ENCODE measurements at regions not wholly inside any gene's neighbourhood (a gene's known extent, or its start where the extent isn't known, plus 50 kb on each side); places are given as distances from the start of the nearest gene placed in this dataset.

GRCh38 chr13:85383291-85383690 lies 415.9 kb downstream of the SLITRK6 start:
- Histone ChIP-seq H3K36me3 (no peaks in the 10 kb centered on the region), H3K4me1 (no peaks in the 10 kb centered on the region), H3K9me3 (peaks cover 0 to 4% of the 10 kb centered on the region in 2 donors), H3K27ac (no peak overlapping the region), H3K4me3 (no peak overlapping the region), H3K27me3 (no peaks in the 10 kb centered on the region)
- in situ Hi-C loops (cut with MboI; ENCODE audit: low pct_ligation_motif_present in 1 of 4, low pct_unique_long_range_greater_than_20kb in 1 of 4, low sequenced_read_pairs in 3 of 4) = no loop called here
- TF ChIP-seq POLR2AphosphoS5 (IDR thresholded peaks at IDR 0.05) (no peak), POLR2A (IDR thresholded peaks at IDR 0.05) (no peak), CTCF (IDR thresholded peaks at IDR 0.05) (no peak), EP300 (IDR thresholded peaks at IDR 0.05; ENCODE audit: low read depth) (no peak)
- intact Hi-C loops (cut with DNase I; ENCODE audit: low total_unique reads) = no loop called here
- WGBS, 2 donors (ENCODE audit: low coverage in 1 of 2) = 88% methylated on average over 1 of the region's 1 CpG; no CpG with 5 or more reads in 1 of the 2 donors
- DNase-seq = no peak

GRCh38 chr13:85381082-85381481 lies 418.1 kb downstream of the SLITRK6 start:
- H3K27me3 ChIP-seq = no peaks in the 10 kb centered on the region
- TF ChIP-seq POLR2A (IDR thresholded peaks at IDR 0.05) (no peak), EP300 (IDR thresholded peaks at IDR 0.05; ENCODE audit: low read depth) (no peak), CTCF (IDR thresholded peaks at IDR 0.05) (no peak), POLR2AphosphoS5 (IDR thresholded peaks at IDR 0.05) (no peak)
- no peak for DNase-seq
- intact Hi-C loops (cut with DNase I; ENCODE audit: low total_unique reads) = no loop called here
- H3K36me3 ChIP-seq = no peaks in the 10 kb centered on the region
- no peak overlapping the region for H3K4me3 ChIP-seq
- H3K9me3 ChIP-seq = no peaks in the 10 kb centered on the region
- 86 to 88% methylated on average over 2 of the region's 2 CpGs for WGBS, 2 donors (ENCODE audit: low coverage in 1 of 2)
- no peak overlapping the region for H3K27ac ChIP-seq
- H3K4me1 ChIP-seq = no peaks in the 10 kb centered on the region
- in situ Hi-C loops (cut with MboI; ENCODE audit: low pct_ligation_motif_present in 1 of 4, low pct_unique_long_range_greater_than_20kb in 1 of 4, low sequenced_read_pairs in 3 of 4) = no loop called here

GRCh38 chr13:85379991-85380390 lies 419.2 kb downstream of the SLITRK6 start:
- whole genome bisulfite sequencing, 2 donors (ENCODE audit: low coverage in 1 of 2) = 60 to 83% methylated on average over 1 of the region's 1 CpG
- no peak for DNase-seq
- in situ Hi-C loops (cut with MboI; ENCODE audit: low pct_ligation_motif_present in 1 of 4, low pct_unique_long_range_greater_than_20kb in 1 of 4, low sequenced_read_pairs in 3 of 4) = no loop called here
- TF ChIP-seq CTCF (IDR thresholded peaks at IDR 0.05) (no peak), POLR2AphosphoS5 (IDR thresholded peaks at IDR 0.05) (no peak), EP300 (IDR thresholded peaks at IDR 0.05; ENCODE audit: low read depth) (no peak), POLR2A (IDR thresholded peaks at IDR 0.05) (no peak)
- no peaks in the 10 kb centered on the region for H3K27me3 ChIP-seq
- H3K9me3 ChIP-seq = no peaks in the 10 kb centered on the region
- H3K36me3 ChIP-seq = no peaks in the 10 kb centered on the region
- H3K4me3 ChIP-seq = no peak overlapping the region
- intact Hi-C loops (cut with DNase I; ENCODE audit: low total_unique reads) = no loop called here
- no peaks in the 10 kb centered on the region for H3K4me1 ChIP-seq
- no peak overlapping the region for H3K27ac ChIP-seq

- Histone ChIP-seq H3K27me3 (no peaks in the 10 kb centered on the region), H3K36me3 (no peaks in the 10 kb centered on the region), H3K9me3 (no peaks in the 10 kb centered on the region), H3K27ac (no peak overlapping the region), H3K4me1 (no peaks in the 10 kb centered on the region), H3K4me3 (no peak overlapping the region)
- TF ChIP-seq POLR2AphosphoS5 (IDR thresholded peaks at IDR 0.05) (no peak), EP300 (IDR thresholded peaks at IDR 0.05; ENCODE audit: low read depth) (no peak), CTCF (IDR thresholded peaks at IDR 0.05) (no peak), POLR2A (IDR thresholded peaks at IDR 0.05) (no peak)
- WGBS, 2 donors (ENCODE audit: low coverage in 1 of 2) = 14 to 25% methylated on average over 3 of the region's 3 CpGs
- in situ Hi-C loops (cut with MboI; ENCODE audit: low pct_ligation_motif_present in 1 of 4, low pct_unique_long_range_greater_than_20kb in 1 of 4, low sequenced_read_pairs in 3 of 4) = no loop called here
- intact Hi-C loops (cut with DNase I; ENCODE audit: low total_unique reads) = no loop called here
- DNase-seq = no peak
Observed at GRCh38 chr13:85379433-85379832, 419.8 kb downstream of the SLITRK6 start.
